Heart left ventricle (tissue), 16 donors: ENCODE measurements at regions not wholly inside any gene's neighbourhood (a gene's known extent, or its start where the extent isn't known, plus 50 kb on each side); places are given as distances from the start of the nearest gene placed in this dataset.
A peak's percentile ranks its signal among the peaks of the same experiment; 100 is the strongest.

ENCODE experiments used
- ATAC-seq, 4 donors: fragments of 200-7000 bp; cut with Tn5 transposase; one replicate each; pipeline ENCODE4 v1.9.1; 2020 to 2022; ENCODE audit warnings: moderate library complexity in 4 of 4, mild to moderate bottlenecking in 3 of 4, moderate number of reproducible peaks in 1 of 4
- DNase-seq, 5 donors: peaks; one replicate each; pipeline ENCODE4 v3.0.0-alpha.2; 2020
- H3K27ac ChIP-seq, 12 donors: fragments of 200-600 bp; sonication (generic) in 4 of 12; one replicate each; pipeline versions ENCODE4 v1.5.0 to v1.8.0; 2016 to 2022; ENCODE audit warnings: mild to moderate bottlenecking in 2 of 12
- H3K27me3 ChIP-seq, 9 donors: fragments of 200-600 bp; sonication (generic) in 2 of 9; one replicate each; pipeline versions ENCODE4 v1.5.1 to v1.8.0; 2016 to 2022; ENCODE audit warnings: mild to moderate bottlenecking in 3 of 9
- H3K36me3 ChIP-seq, 9 donors: fragments of 200-600 bp; sonication (generic) in 2 of 9; one replicate each; pipeline versions ENCODE4 v1.5.0 to v1.8.0; 2018 to 2022; ENCODE audit warnings: mild to moderate bottlenecking in 2 of 9
- H3K4me1 ChIP-seq, 12 donors: fragments of 200-600 bp; sonication (generic) in 4 of 12; one replicate each; pipeline versions ENCODE4 v1.5.0 to v1.8.0; 2016 to 2022; ENCODE audit warnings: mild to moderate bottlenecking in 3 of 12
- H3K4me3 ChIP-seq, 12 donors: fragments of 200-600 bp; sonication (generic) in 4 of 12; one replicate each; pipeline versions ENCODE4 v1.5.0 to v1.8.0; 2017 to 2022; ENCODE audit warnings: mild to moderate bottlenecking in 9 of 12, moderate library complexity in 4 of 12
- H3K9me3 ChIP-seq, 12 donors: fragments of 200-600 bp; sonication (generic) in 4 of 12; one replicate each; pipeline versions ENCODE4 v1.5.0 to v1.8.0; 2016 to 2022; ENCODE audit warnings: mild to moderate bottlenecking in 1 of 12
- POLR2A ChIP-seq, 2 donors: fragments of 450-650 bp; IDR thresholded peaks; one replicate each; pipeline ENCODE4 v1.6.1; 2017; ENCODE audit warnings: antibody characterized with exemption in 2 of 2, mild to moderate bottlenecking in 2 of 2, moderate library complexity in 2 of 2
- WGBS, 4 donors: extraction: QIAGEN DNeasy Blood & Tissue Kit in 2 of 4; methylation state at CpG; one replicate each; pipeline versions ENCODE4 v1.1.5 to v1.1.7; 2013 to 2018; 5-methylcytosine and 5-hydroxymethylcytosine counted together
- intact Hi-C, 10 donors: fragments of 100-400 bp; cut with DNase I; formaldehyde crosslinking; loops; one replicate each; pipeline versions ENCODE4 v1.11.1 to v1.14.2; 2022
- TF ChIP-seq, protein P1 (sequence below), 12 donors: fragments of 200-600 bp; sonication (generic) in 4 of 12; IDR thresholded peaks; one replicate each; pipeline versions ENCODE4 v1.5.0 to v1.8.0; 2018 to 2022; ENCODE audit warnings: antibody characterized with exemption in 12 of 12, mild to moderate bottlenecking in 5 of 12
- donor health status: ischemic (EF 13 %, LVEDD 7.1; RV severe dilation, severe dysfunction).
- donor health status: healthy with polysubstance abuse.
- donor health status: DM: no; HTN: yes; CAD: no.
- donor health status: DM: no; HTN: no; CAD: no.
- donor health status: ischemic (EF 25% LVEDD 6.9; RV normal size, moderate dysfunction).
- donor health status: ischemic (EF 25% LVEDD 5.7; RV mildly dilated, moderate dysfunction).
- donor health status: healthy.
- donor health status: DM: yes; HTN: yes; CAD: no.
- donor health status: ischemic (EF 35%, LVEDD 5.7; RV mildly dilated, moderate dysfunction).
- donor health status: nonischemic (EF 11% LVEDD 7.7; RV severe dilation, severe dysfunction).
- donor health status: DM: yes; HTN: yes; CAD: no.
- donor health status: PGD.
- donor health status: ischemic (EF 29% LVEDD 5.4; RV normal size, mild dysfunction).
- donor health status: nonischemic (EF 23%, LVEDD 6.1; RV moderate dilation, normal function).

GRCh38 chr11:70549386-70549785 is 151.1 kb downstream of the CTTN start:
- 80 to 87% (median 86%) methylated on average over 14 to 15 of the region's 15 CpGs for WGBS, 4 donors
- Histone ChIP-seq H3K27ac (no peak overlapping the region), H3K36me3 (no peaks in the 10 kb centered on the region), H3K27me3 (peaks cover 0 to 9% (median 0%) of the 10 kb centered on the region in 9 donors), H3K4me3 (no peak overlapping the region), H3K4me1 (peaks cover 0 to 7% (median 0%) of the 10 kb centered on the region in 12 donors), H3K9me3 (no peaks in the 10 kb centered on the region)
- intact Hi-C loops, result no loop called here
- DNase-seq, result peak in 1 of 5 donors; percentile 37
- ATAC-seq, result no peak
- no peak for TF ChIP-seq POLR2A (IDR thresholded peaks at IDR 0.05)
- TF ChIP-seq, protein P1, sequence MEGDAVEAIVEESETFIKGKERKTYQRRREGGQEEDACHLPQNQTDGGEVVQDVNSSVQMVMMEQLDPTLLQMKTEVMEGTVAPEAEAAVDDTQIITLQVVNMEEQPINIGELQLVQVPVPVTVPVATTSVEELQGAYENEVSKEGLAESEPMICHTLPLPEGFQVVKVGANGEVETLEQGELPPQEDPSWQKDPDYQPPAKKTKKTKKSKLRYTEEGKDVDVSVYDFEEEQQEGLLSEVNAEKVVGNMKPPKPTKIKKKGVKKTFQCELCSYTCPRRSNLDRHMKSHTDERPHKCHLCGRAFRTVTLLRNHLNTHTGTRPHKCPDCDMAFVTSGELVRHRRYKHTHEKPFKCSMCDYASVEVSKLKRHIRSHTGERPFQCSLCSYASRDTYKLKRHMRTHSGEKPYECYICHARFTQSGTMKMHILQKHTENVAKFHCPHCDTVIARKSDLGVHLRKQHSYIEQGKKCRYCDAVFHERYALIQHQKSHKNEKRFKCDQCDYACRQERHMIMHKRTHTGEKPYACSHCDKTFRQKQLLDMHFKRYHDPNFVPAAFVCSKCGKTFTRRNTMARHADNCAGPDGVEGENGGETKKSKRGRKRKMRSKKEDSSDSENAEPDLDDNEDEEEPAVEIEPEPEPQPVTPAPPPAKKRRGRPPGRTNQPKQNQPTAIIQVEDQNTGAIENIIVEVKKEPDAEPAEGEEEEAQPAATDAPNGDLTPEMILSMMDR (IDR thresholded peaks at IDR 0.05), result no peak

- Histone ChIP-seq H3K9me3 (no peaks in the 10 kb centered on the region), H3K4me3 (no peak overlapping the region), H3K27ac (no peak overlapping the region), H3K36me3 (no peaks in the 10 kb centered on the region), H3K4me1 (peaks cover 0 to 7% (median 0%) of the 10 kb centered on the region in 12 donors), H3K27me3 (peaks cover 0 to 9% (median 0%) of the 10 kb centered on the region in 9 donors)
- WGBS, 4 donors, result 72 to 92% (median 88%) methylated on average over 10 to 11 of the region's 11 CpGs
- ATAC-seq (no peak), DNase-seq (peak in 1 of 5 donors; percentile 25)
- intact Hi-C loops, result no loop called here
- TF ChIP-seq POLR2A (IDR thresholded peaks at IDR 0.05), result no peak
- TF ChIP-seq, protein P1 (IDR thresholded peaks at IDR 0.05), result no peak
These were observed 151.5 kb downstream of the CTTN start for GRCh38 chr11:70549796-70550195.

DNA sequence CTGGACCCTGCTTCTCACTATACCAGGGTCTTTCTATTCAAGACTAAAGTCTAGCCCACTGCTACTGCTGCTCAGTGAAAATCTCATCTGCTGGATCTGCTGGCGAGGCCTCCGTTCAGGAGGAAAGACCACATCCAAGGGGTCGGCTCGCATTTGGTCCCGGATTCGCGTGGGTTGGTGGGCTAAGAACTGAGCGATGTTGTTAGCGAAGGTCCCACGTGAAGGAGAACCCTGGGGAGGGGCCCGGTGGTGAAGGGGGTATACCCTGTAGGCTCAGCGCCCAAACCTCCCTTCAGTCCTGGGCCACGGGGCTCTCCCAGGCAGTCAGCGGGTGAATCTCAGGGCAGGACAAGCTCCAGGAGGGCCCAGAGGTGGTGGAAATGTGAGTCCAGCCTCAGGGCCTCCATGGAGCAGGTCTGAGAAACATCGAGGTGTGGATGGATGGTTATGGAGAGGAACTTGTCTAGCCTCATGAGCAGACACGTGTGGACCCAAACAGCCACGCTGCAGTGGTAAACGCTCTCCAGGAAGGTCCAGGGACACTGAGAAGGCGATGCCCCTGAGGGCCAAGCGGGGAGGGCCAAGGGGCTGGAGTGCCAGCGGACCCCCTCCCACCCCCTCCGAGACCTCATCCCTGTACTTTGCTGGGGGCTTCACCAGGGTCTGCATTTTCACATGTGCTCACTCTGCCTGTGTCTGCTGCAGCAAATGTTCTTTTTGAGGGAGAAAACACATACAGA is 152.3 kb downstream of the CTTN start:
- H3K27ac ChIP-seq, result no peak overlapping the region
- 89 to 93% (median 92%) methylated on average over 22 of the region's 22 CpGs for WGBS, 4 donors
- DNase-seq (peak in 1 of 5 donors; percentile 42), ATAC-seq (no peak)
- intact Hi-C loops, result no loop called here
- no peaks in the 10 kb centered on the region for H3K9me3 ChIP-seq
- TF ChIP-seq POLR2A (IDR thresholded peaks at IDR 0.05), result no peak
- TF ChIP-seq, protein P1 (IDR thresholded peaks at IDR 0.05), result no peak
- peaks cover 0 to 9% (median 0%) of the 10 kb centered on the region in 9 donors for H3K27me3 ChIP-seq
- H3K4me1 ChIP-seq, result peaks cover 0 to 7% (median 0%) of the 10 kb centered on the region in 12 donors
- no peak overlapping the region for H3K4me3 ChIP-seq
- no peaks in the 10 kb centered on the region for H3K36me3 ChIP-seq

DNA sequence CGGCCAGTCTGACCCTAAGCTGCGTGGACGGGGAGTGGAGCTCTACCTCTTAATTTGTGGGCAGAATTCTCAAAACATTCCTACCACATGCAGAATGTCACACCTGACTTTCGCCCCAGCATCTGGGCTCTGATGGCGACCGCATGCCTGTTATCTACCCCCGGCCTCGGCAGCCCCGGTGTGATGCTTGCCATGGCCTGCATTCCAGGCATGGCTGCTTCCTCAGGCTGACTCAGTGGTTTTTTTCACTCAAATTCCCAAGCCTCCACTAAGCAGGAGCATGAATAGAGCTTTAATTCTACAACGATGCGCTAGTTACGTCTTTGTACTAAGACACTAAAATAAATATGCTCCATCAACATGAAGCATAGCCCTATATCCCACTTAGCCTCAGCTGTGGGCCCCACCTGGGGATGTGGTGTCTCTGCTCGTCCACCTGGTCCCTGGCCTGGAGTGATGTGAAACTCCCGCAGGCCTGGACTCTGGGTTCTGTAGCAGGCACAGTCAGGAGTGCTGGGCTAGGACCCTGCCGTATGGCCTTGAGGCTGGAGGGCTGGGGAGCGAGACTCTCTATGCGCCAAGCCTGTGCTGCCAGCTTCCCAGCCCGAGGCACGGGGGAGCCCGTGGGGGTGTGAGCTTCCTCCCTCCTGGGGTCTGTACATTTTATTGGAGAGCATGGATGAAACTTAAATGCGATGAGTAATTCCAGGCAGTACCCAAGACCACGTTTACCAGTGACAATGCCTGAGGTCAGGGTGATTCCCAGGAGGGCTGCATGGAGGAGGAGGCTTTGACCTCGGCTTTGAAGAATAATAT is 153.2 kb downstream of the CTTN start:
- TF ChIP-seq POLR2A (IDR thresholded peaks at IDR 0.05), result no peak
- TF ChIP-seq, protein P1 (IDR thresholded peaks at IDR 0.05), result no peak
- Histone ChIP-seq H3K27ac (no peak overlapping the region), H3K9me3 (no peaks in the 10 kb centered on the region), H3K4me1 (peaks cover 0 to 7% (median 0%) of the 10 kb centered on the region in 12 donors), H3K27me3 (peaks cover 0 to 9% (median 0%) of the 10 kb centered on the region in 9 donors), H3K4me3 (no peak overlapping the region), H3K36me3 (no peaks in the 10 kb centered on the region)
- no peak for ATAC-seq
- intact Hi-C loops, result no loop called here
- DNase-seq, result peak in 1 of 5 donors; percentile 25
- WGBS, 4 donors, result 54 to 64% (median 63%) methylated on average over 22 to 23 of the region's 23 CpGs
